ENCODE measurements at regions not wholly inside any gene's neighbourhood (a gene's known extent, or its start where the extent isn't known, plus 50 kb on each side); places are given as distances from the start of the nearest gene placed in this dataset.
A peak's percentile ranks its signal among the peaks of the same experiment; 100 is the strongest.

GRCh38 chr13:70362820-70363570 is 254.7 kb upstream of the KLHL1 start:
- no peaks in the 10 kb centered on the region for H3K4me1 ChIP-seq (ENCODE audit: low read length)
- no peaks in the 10 kb centered on the region for H3K9me2 ChIP-seq (replicated peaks; ENCODE audit: insufficient read depth, low read length)
- no peak overlapping the region for H3K27ac ChIP-seq (ENCODE audit: low read length)
- no peaks in the 10 kb centered on the region for H3K36me3 ChIP-seq (ENCODE audit: insufficient read depth, low read length)
- H3K4me2 ChIP-seq (ENCODE audit: low read depth, low read length, poor library complexity, severe bottlenecking), result no peak overlapping the region
- H3K79me2 ChIP-seq (ENCODE audit: low read length), result no peaks in the 10 kb centered on the region
- H3K9ac ChIP-seq (ENCODE audit: low read length), result no peak overlapping the region
- DNase-seq, result no peak
- no peak overlapping the region for H3K4me3 ChIP-seq (ENCODE audit: low read length)
- H3K27me3 ChIP-seq (ENCODE audit: low read length), result no peaks in the 10 kb centered on the region
- no peaks in the 10 kb centered on the region for H3K9me3 ChIP-seq (ENCODE audit: low read length)
- no peaks in the 10 kb centered on the region for H4K20me1 ChIP-seq (ENCODE audit: insufficient read depth, low read depth, low read length)
- H2AFZ ChIP-seq (ENCODE audit: low read length), result no peak overlapping the region

- Histone ChIP-seq H3K79me2 (ENCODE audit: low read length) (no peaks in the 10 kb centered on the region), H2AFZ (ENCODE audit: low read length) (no peak overlapping the region), H3K9me2 (replicated peaks; ENCODE audit: insufficient read depth, low read length) (no peaks in the 10 kb centered on the region), H3K9me3 (ENCODE audit: low read length) (no peaks in the 10 kb centered on the region), H3K27me3 (ENCODE audit: low read length) (no peaks in the 10 kb centered on the region), H3K4me2 (ENCODE audit: low read depth, low read length, poor library complexity, severe bottlenecking) (no peak overlapping the region), H3K36me3 (ENCODE audit: insufficient read depth, low read length) (no peaks in the 10 kb centered on the region), H3K4me1 (ENCODE audit: low read length) (no peaks in the 10 kb centered on the region), H3K4me3 (ENCODE audit: low read length) (no peak overlapping the region), H3K27ac (ENCODE audit: low read length) (no peak overlapping the region), H4K20me1 (ENCODE audit: insufficient read depth, low read depth, low read length) (no peaks in the 10 kb centered on the region), H3K9ac (ENCODE audit: low read length) (no peak overlapping the region)
- no peak for DNase-seq
These were observed 248.8 kb upstream of the KLHL1 start for GRCh38 chr13:70357031-70357430.

- DNase-seq, result no peak
- no peak overlapping the region for H3K4me2 ChIP-seq (ENCODE audit: low read depth, low read length, poor library complexity, severe bottlenecking)
- H3K4me3 ChIP-seq (ENCODE audit: low read length), result no peak overlapping the region
- H3K9ac ChIP-seq (ENCODE audit: low read length), result no peak overlapping the region
- H3K79me2 ChIP-seq (ENCODE audit: low read length), result no peaks in the 10 kb centered on the region
- H2AFZ ChIP-seq (ENCODE audit: low read length), result no peak overlapping the region
- no peaks in the 10 kb centered on the region for H3K36me3 ChIP-seq (ENCODE audit: insufficient read depth, low read length)
- no peaks in the 10 kb centered on the region for H3K4me1 ChIP-seq (ENCODE audit: low read length)
- no peaks in the 10 kb centered on the region for H3K9me2 ChIP-seq (replicated peaks; ENCODE audit: insufficient read depth, low read length)
- no peak overlapping the region for H3K27ac ChIP-seq (ENCODE audit: low read length)
- H4K20me1 ChIP-seq (ENCODE audit: insufficient read depth, low read depth, low read length), result no peaks in the 10 kb centered on the region
- H3K9me3 ChIP-seq (ENCODE audit: low read length), result no peaks in the 10 kb centered on the region
- no peaks in the 10 kb centered on the region for H3K27me3 ChIP-seq (ENCODE audit: low read length)
These were observed 244.8 kb upstream of the KLHL1 start for GRCh38 chr13:70353096-70353495.

- no peak for DNase-seq
- H3K27me3 ChIP-seq (ENCODE audit: low read length), result no peaks in the 10 kb centered on the region
- H3K9me3 ChIP-seq (ENCODE audit: low read length), result no peaks in the 10 kb centered on the region
These were observed 239.8 kb upstream of the KLHL1 start for GRCh38 chr13:70347947-70348620.

GRCh38 chr13:70339738-70340137 is 231.5 kb upstream of the KLHL1 start:
- no peak overlapping the region for H3K27ac ChIP-seq (ENCODE audit: low read length)
- no peaks in the 10 kb centered on the region for H4K20me1 ChIP-seq (ENCODE audit: insufficient read depth, low read depth, low read length)
- H3K9me2 ChIP-seq (replicated peaks; ENCODE audit: insufficient read depth, low read length), result no peaks in the 10 kb centered on the region
- no peaks in the 10 kb centered on the region for H3K9me3 ChIP-seq (ENCODE audit: low read length)
- H3K36me3 ChIP-seq (ENCODE audit: insufficient read depth, low read length), result no peaks in the 10 kb centered on the region
- H3K27me3 ChIP-seq (ENCODE audit: low read length), result no peaks in the 10 kb centered on the region
- no peak overlapping the region for H2AFZ ChIP-seq (ENCODE audit: low read length)
- peak; percentile 56 for DNase-seq
- H3K4me2 ChIP-seq (ENCODE audit: low read depth, low read length, poor library complexity, severe bottlenecking), result no peak overlapping the region
- no peak overlapping the region for H3K4me3 ChIP-seq (ENCODE audit: low read length)
- no peak overlapping the region for H3K9ac ChIP-seq (ENCODE audit: low read length)
- no peaks in the 10 kb centered on the region for H3K79me2 ChIP-seq (ENCODE audit: low read length)
- H3K4me1 ChIP-seq (ENCODE audit: low read length), result no peaks in the 10 kb centered on the region

More at GRCh38 chr13:70347947-70348620, 239.8 kb upstream of the KLHL1 start:
- no peak overlapping the region for H3K4me2 ChIP-seq (ENCODE audit: low read depth, low read length, poor library complexity, severe bottlenecking)
- no peak overlapping the region for H2AFZ ChIP-seq (ENCODE audit: low read length)
- no peaks in the 10 kb centered on the region for H3K9me2 ChIP-seq (replicated peaks; ENCODE audit: insufficient read depth, low read length)
- no peak overlapping the region for H3K4me3 ChIP-seq (ENCODE audit: low read length)
- H3K9ac ChIP-seq (ENCODE audit: low read length), result no peak overlapping the region
- no peaks in the 10 kb centered on the region for H4K20me1 ChIP-seq (ENCODE audit: insufficient read depth, low read depth, low read length)
- H3K36me3 ChIP-seq (ENCODE audit: insufficient read depth, low read length), result no peaks in the 10 kb centered on the region
- no peaks in the 10 kb centered on the region for H3K4me1 ChIP-seq (ENCODE audit: low read length)
- H3K27ac ChIP-seq (ENCODE audit: low read length), result no peak overlapping the region
- no peaks in the 10 kb centered on the region for H3K79me2 ChIP-seq (ENCODE audit: low read length)

- Histone ChIP-seq H3K36me3 (ENCODE audit: insufficient read depth, low read length) (no peaks in the 10 kb centered on the region), H3K27me3 (ENCODE audit: low read length) (no peaks in the 10 kb centered on the region), H3K9me3 (ENCODE audit: low read length) (no peaks in the 10 kb centered on the region), H3K9ac (ENCODE audit: low read length) (no peak overlapping the region), H4K20me1 (ENCODE audit: insufficient read depth, low read depth, low read length) (no peaks in the 10 kb centered on the region), H2AFZ (ENCODE audit: low read length) (no peak overlapping the region), H3K4me1 (ENCODE audit: low read length) (no peaks in the 10 kb centered on the region), H3K27ac (ENCODE audit: low read length) (no peak overlapping the region), H3K79me2 (ENCODE audit: low read length) (no peaks in the 10 kb centered on the region), H3K9me2 (replicated peaks; ENCODE audit: insufficient read depth, low read length) (no peaks in the 10 kb centered on the region), H3K4me3 (ENCODE audit: low read length) (no peak overlapping the region), H3K4me2 (ENCODE audit: low read depth, low read length, poor library complexity, severe bottlenecking) (no peak overlapping the region)
- no peak for DNase-seq
These were observed 230.4 kb upstream of the KLHL1 start for GRCh38 chr13:70338609-70339008.

- no peaks in the 10 kb centered on the region for H3K79me2 ChIP-seq (ENCODE audit: low read length)
- H3K4me1 ChIP-seq (ENCODE audit: low read length), result no peaks in the 10 kb centered on the region
- H4K20me1 ChIP-seq (ENCODE audit: insufficient read depth, low read depth, low read length), result no peaks in the 10 kb centered on the region
- no peak overlapping the region for H3K4me2 ChIP-seq (ENCODE audit: low read depth, low read length, poor library complexity, severe bottlenecking)
- H3K36me3 ChIP-seq (ENCODE audit: insufficient read depth, low read length), result no peaks in the 10 kb centered on the region
- no peak for DNase-seq
- no peak overlapping the region for H2AFZ ChIP-seq (ENCODE audit: low read length)
- H3K9me2 ChIP-seq (replicated peaks; ENCODE audit: insufficient read depth, low read length), result no peaks in the 10 kb centered on the region
- no peak overlapping the region for H3K4me3 ChIP-seq (ENCODE audit: low read length)
- H3K27me3 ChIP-seq (ENCODE audit: low read length), result no peaks in the 10 kb centered on the region
- no peak overlapping the region for H3K9ac ChIP-seq (ENCODE audit: low read length)
- H3K9me3 ChIP-seq (ENCODE audit: low read length), result no peaks in the 10 kb centered on the region
- H3K27ac ChIP-seq (ENCODE audit: low read length), result no peak overlapping the region
These were observed 228.6 kb upstream of the KLHL1 start for GRCh38 chr13:70336866-70337265.

GRCh38 chr13:70333752-70334151 is 225.5 kb upstream of the KLHL1 start:
- no peaks in the 10 kb centered on the region for H3K9me2 ChIP-seq (replicated peaks; ENCODE audit: insufficient read depth, low read length)
- no peaks in the 10 kb centered on the region for H3K9me3 ChIP-seq (ENCODE audit: low read length)
- H3K4me2 ChIP-seq (ENCODE audit: low read depth, low read length, poor library complexity, severe bottlenecking), result no peak overlapping the region
- no peak for DNase-seq
- no peak overlapping the region for H3K27ac ChIP-seq (ENCODE audit: low read length)
- H3K36me3 ChIP-seq (ENCODE audit: insufficient read depth, low read length), result no peaks in the 10 kb centered on the region
- no peak overlapping the region for H3K9ac ChIP-seq (ENCODE audit: low read length)
- no peaks in the 10 kb centered on the region for H3K27me3 ChIP-seq (ENCODE audit: low read length)
- H3K79me2 ChIP-seq (ENCODE audit: low read length), result no peaks in the 10 kb centered on the region
- H3K4me3 ChIP-seq (ENCODE audit: low read length), result no peak overlapping the region
- H4K20me1 ChIP-seq (ENCODE audit: insufficient read depth, low read depth, low read length), result no peaks in the 10 kb centered on the region
- H2AFZ ChIP-seq (ENCODE audit: low read length), result no peak overlapping the region
- H3K4me1 ChIP-seq (ENCODE audit: low read length), result no peaks in the 10 kb centered on the region

All from Karpas-422 (cell line).